Loucy (cell line): ENCODE measurements at regions not wholly inside any gene's neighbourhood (a gene's known extent, or its start where the extent isn't known, plus 50 kb on each side); places are given as distances from the start of the nearest gene placed in this dataset.

Experiments used
- H2AFZ ChIP-seq: fragments of 200-600 bp; sonication (generic); 2 replicates; pipeline ENCODE4 v1.6.0; 2016; ENCODE audit warnings: antibody characterized with exemption, mild to moderate bottlenecking, low read length, moderate library complexity
- H3F3A ChIP-seq: fragments of 200-600 bp; 2 replicates; pipeline ENCODE4 v1.6.0; 2016; ENCODE audit warnings: antibody characterized with exemption, low read depth, mild to moderate bottlenecking
- H3K27me3 ChIP-seq: fragments of 200-600 bp; sonication (generic); 2 replicates; pipeline ENCODE4 v1.6.1; 2014; ENCODE audit warnings: low read length, mild to moderate bottlenecking; ENCODE audit not compliant: insufficient read depth, poor library complexity, severe bottlenecking
- H3K36me3 ChIP-seq: fragments of 200-600 bp; sonication (generic); 2 replicates; pipeline ENCODE4 v1.6.1; 2016; ENCODE audit warnings: low read length; ENCODE audit not compliant: insufficient read depth
- H3K4me1 ChIP-seq: fragments of 200-600 bp; sonication (generic); 2 replicates; pipeline ENCODE4 v1.5.1; 2014; ENCODE audit warnings: low read length, mild to moderate bottlenecking; ENCODE audit not compliant: insufficient read depth, poor library complexity, severe bottlenecking
- H3K4me2 ChIP-seq: fragments of 200-600 bp; sonication (generic); 2 replicates; pipeline ENCODE4 v1.6.0; 2014; ENCODE audit warnings: antibody characterized with exemption, low read length, low read depth, mild to moderate bottlenecking; ENCODE audit not compliant: poor library complexity, severe bottlenecking
- H3K4me3 ChIP-seq: fragments of 200-600 bp; sonication (generic); 2 replicates; pipeline ENCODE4 v1.5.1; 2014; ENCODE audit warnings: low read length, mild to moderate bottlenecking, mixed read lengths; ENCODE audit not compliant: poor library complexity, severe bottlenecking
- H3K79me2 ChIP-seq: fragments of 200-600 bp; sonication (generic); 2 replicates; pipeline ENCODE4 v1.6.1; 2014; ENCODE audit warnings: low read length; ENCODE audit not compliant: insufficient read depth
- H3K9ac ChIP-seq: fragments of 200-600 bp; sonication (generic); 2 replicates; pipeline ENCODE4 v1.6.0; 2014; ENCODE audit warnings: mild to moderate bottlenecking, low read depth, low read length, moderate library complexity; ENCODE audit not compliant: poor library complexity, severe bottlenecking
- H3K9me2 ChIP-seq: fragments of 200-600 bp; sonication (generic); replicated peaks from 2 replicates; pipeline ENCODE4 v1.6.1; 2016; ENCODE audit warnings: low read depth, low read length, mixed read lengths
- H3K9me3 ChIP-seq: fragments of 200-600 bp; sonication (generic); 2 replicates; pipeline ENCODE4 v1.6.1; 2014; ENCODE audit warnings: mild to moderate bottlenecking, antibody characterized with exemption, low read length, low read depth; ENCODE audit not compliant: insufficient read depth
- H4K20me1 ChIP-seq: fragments of 200-600 bp; sonication (generic); 2 replicates; pipeline ENCODE4 v1.6.0; 2014; ENCODE audit warnings: antibody characterized with exemption, low read length, mild to moderate bottlenecking; ENCODE audit not compliant: insufficient read depth, poor library complexity, severe bottlenecking
- CTCF ChIP-seq: fragments of 200-600 bp; sonication (generic); conservative IDR thresholded peaks from 2 replicates; pipeline ENCODE4 v1.5.1; 2014; ENCODE audit warnings: mild to moderate bottlenecking, antibody characterized with exemption, low read length
- EZH2phosphoT487 ChIP-seq: fragments of 200-600 bp; IDR thresholded peaks from 2 replicates; pipeline ENCODE4 v1.6.1; 2018; ENCODE audit warnings: antibody characterized with exemption, mild to moderate bottlenecking, moderate library complexity, borderline replicate concordance

DNA sequence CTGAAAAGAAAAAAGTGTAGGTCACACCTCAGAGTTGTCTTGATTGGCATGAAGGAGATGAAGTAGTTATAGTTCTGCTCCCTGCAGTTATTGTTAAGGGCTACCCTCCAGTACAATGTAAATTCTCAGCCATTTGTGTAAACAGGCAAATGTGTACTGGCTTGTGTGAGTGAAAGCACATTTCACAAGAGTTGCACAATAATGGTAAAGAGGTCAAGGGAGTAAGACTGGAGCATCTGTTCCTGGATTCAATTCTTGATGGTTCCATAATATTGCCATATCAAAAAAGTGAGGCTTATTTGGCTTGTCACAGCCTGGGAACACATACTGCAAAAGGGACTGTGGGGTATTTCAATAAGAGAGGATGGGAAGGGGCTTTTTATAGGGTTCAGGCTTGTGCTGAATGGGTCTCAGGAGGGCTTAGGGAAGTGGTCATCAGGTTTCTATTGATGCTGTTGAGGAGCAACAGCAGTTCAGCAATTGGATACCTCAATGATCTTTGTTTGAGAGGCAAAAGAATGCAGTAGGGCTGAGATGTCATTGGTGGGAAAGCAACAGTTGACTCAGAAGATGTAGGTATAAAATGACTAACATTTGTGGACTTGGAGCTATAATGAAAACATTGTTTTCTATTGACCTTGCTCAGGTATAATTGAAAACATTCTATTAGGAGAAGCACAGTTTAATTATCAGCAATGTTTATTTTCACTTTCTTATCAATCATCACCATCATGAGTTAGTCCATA lies 402.6 kb downstream of the BCKDHB start:
- Histone ChIP-seq H3K27me3 (no peaks in the 10 kb centered on the region), H3F3A (no peaks in the 10 kb centered on the region), H4K20me1 (no peaks in the 10 kb centered on the region), H3K9ac (no peak overlapping the region), H3K4me1 (no peaks in the 10 kb centered on the region), H3K79me2 (no peaks in the 10 kb centered on the region), H3K9me3 (no peaks in the 10 kb centered on the region), H2AFZ (no peak overlapping the region), H3K4me2 (no peak overlapping the region), H3K4me3 (no peak overlapping the region), H3K36me3 (no peaks in the 10 kb centered on the region), H3K9me2 (no peaks in the 10 kb centered on the region)
- TF ChIP-seq EZH2phosphoT487, result no peak
- TF ChIP-seq CTCF, result no peak

- no peaks in the 10 kb centered on the region for H3F3A ChIP-seq
- TF ChIP-seq CTCF (no peak), EZH2phosphoT487 (no peak)
- H3K4me2 ChIP-seq, result no peak overlapping the region
- no peaks in the 10 kb centered on the region for H3K79me2 ChIP-seq
- H3K9me3 ChIP-seq, result no peaks in the 10 kb centered on the region
- no peaks in the 10 kb centered on the region for H3K27me3 ChIP-seq
- H3K4me1 ChIP-seq, result no peaks in the 10 kb centered on the region
- H3K36me3 ChIP-seq, result no peaks in the 10 kb centered on the region
- H2AFZ ChIP-seq, result no peak overlapping the region
- no peak overlapping the region for H3K4me3 ChIP-seq
- H3K9me2 ChIP-seq, result no peaks in the 10 kb centered on the region
- no peak overlapping the region for H3K9ac ChIP-seq
- H4K20me1 ChIP-seq, result no peaks in the 10 kb centered on the region
Observed at GRCh38 chr6:80504882-80505281, 398.4 kb downstream of the BCKDHB start.

GRCh38 chr6:80503660-80504059 lies 397.2 kb downstream of the BCKDHB start:
- H3K4me1 ChIP-seq, result no peaks in the 10 kb centered on the region
- H3K4me2 ChIP-seq, result no peak overlapping the region
- TF ChIP-seq EZH2phosphoT487 (no peak), CTCF (no peak)
- H3K79me2 ChIP-seq, result no peaks in the 10 kb centered on the region
- H3K9me2 ChIP-seq, result no peaks in the 10 kb centered on the region
- H3K27me3 ChIP-seq, result no peaks in the 10 kb centered on the region
- H3K36me3 ChIP-seq, result no peaks in the 10 kb centered on the region
- no peak overlapping the region for H3K9ac ChIP-seq
- H3K9me3 ChIP-seq, result no peaks in the 10 kb centered on the region
- no peaks in the 10 kb centered on the region for H4K20me1 ChIP-seq
- H3F3A ChIP-seq, result no peaks in the 10 kb centered on the region
- H2AFZ ChIP-seq, result no peak overlapping the region
- no peak overlapping the region for H3K4me3 ChIP-seq
